H7 (cell line): ENCODE measurements at regions not wholly inside any gene's neighbourhood (a gene's known extent, or its start where the extent isn't known, plus 50 kb on each side); places are given as distances from the start of the nearest gene placed in this dataset.

ENCODE experiments used
- DNase-seq: peaks from one replicate; pipeline ENCODE4 v3.0.0; 2012
- H3K27me3 ChIP-seq: 2 replicates; pipeline ENCODE4 v1.6.0; 2011; ENCODE audit warnings: mild to moderate bottlenecking, low read length; ENCODE audit not compliant: control insufficient read depth, insufficient read depth
- H3K36me3 ChIP-seq: replicated peaks from 2 replicates; pipeline ENCODE4 v1.5.1; 2011; ENCODE audit warnings: low read length; ENCODE audit not compliant: control insufficient read depth, insufficient read depth
- H3K4me3 ChIP-seq: 2 replicates; pipeline ENCODE4 v1.5.1; 2011; ENCODE audit warnings: low read depth, mild to moderate bottlenecking, control low read depth, low read length, moderate library complexity; ENCODE audit not compliant: insufficient read depth

GRCh38 chr10:77716458-77717317 lies 79.1 kb upstream of the KCNMA1 start:
- no peak overlapping the region for H3K4me3 ChIP-seq
- H3K36me3 ChIP-seq = no peaks in the 10 kb centered on the region
- no peak for DNase-seq
- no peaks in the 10 kb centered on the region for H3K27me3 ChIP-seq

GRCh38 chr10:77715536-77715935 lies 77.9 kb upstream of the KCNMA1 start:
- Histone ChIP-seq H3K4me3 (no peak overlapping the region), H3K36me3 (no peaks in the 10 kb centered on the region), H3K27me3 (peaks cover 5% of the 10 kb centered on the region)
- DNase-seq = no peak

- DNase-seq = no peak
- Histone ChIP-seq H3K36me3 (no peaks in the 10 kb centered on the region), H3K4me3 (no peak overlapping the region), H3K27me3 (peaks cover 7% of the 10 kb centered on the region)
Observed at GRCh38 chr10:77715088-77715487, 77.5 kb upstream of the KCNMA1 start.

- Histone ChIP-seq H3K4me3 (no peak overlapping the region), H3K36me3 (no peaks in the 10 kb centered on the region)
- DNase-seq = no peak
Observed at GRCh38 chr10:77713521-77714280, 76.1 kb upstream of the KCNMA1 start.

GRCh38 chr10:77712207-77712606 lies 74.6 kb upstream of the KCNMA1 start:
- H3K4me3 ChIP-seq = no peak overlapping the region
- H3K27me3 ChIP-seq = peaks cover 7% of the 10 kb centered on the region
- no peak for DNase-seq
- no peaks in the 10 kb centered on the region for H3K36me3 ChIP-seq

More at GRCh38 chr10:77713521-77714280, 76.1 kb upstream of the KCNMA1 start:
- peaks cover 7% of the 10 kb centered on the region for H3K27me3 ChIP-seq

GRCh38 chr10:77711683-77712049 lies 74.1 kb upstream of the KCNMA1 start:
- no peak for DNase-seq
- Histone ChIP-seq H3K27me3 (peaks cover 7% of the 10 kb centered on the region), H3K4me3 (no peak overlapping the region), H3K36me3 (no peaks in the 10 kb centered on the region)

- Histone ChIP-seq H3K36me3 (no peaks in the 10 kb centered on the region), H3K4me3 (peak overlapping the region; percentile 43), H3K27me3 (peaks cover 7% of the 10 kb centered on the region)
- DNase-seq = peak; percentile 94
Observed at GRCh38 chr10:77710759-77711682, 73.4 kb upstream of the KCNMA1 start.

- H3K36me3 ChIP-seq = no peaks in the 10 kb centered on the region
- H3K27me3 ChIP-seq = peaks cover 7% of the 10 kb centered on the region
- peak; percentile 68 for DNase-seq
- no peak overlapping the region for H3K4me3 ChIP-seq
Observed at GRCh38 chr10:77710081-77710551, 72.5 kb upstream of the KCNMA1 start.

- Histone ChIP-seq H3K27me3 (peaks cover 7% of the 10 kb centered on the region), H3K36me3 (no peaks in the 10 kb centered on the region), H3K4me3 (no peak overlapping the region)
- DNase-seq = no peak
Observed at GRCh38 chr10:77707570-77707969, 70.0 kb upstream of the KCNMA1 start.

- no peaks in the 10 kb centered on the region for H3K36me3 ChIP-seq
- DNase-seq = no peak
- no peaks in the 10 kb centered on the region for H3K27me3 ChIP-seq
- H3K4me3 ChIP-seq = no peak overlapping the region
Observed at GRCh38 chr10:77702166-77702565, 64.6 kb upstream of the KCNMA1 start.

GRCh38 chr10:77700086-77700485 lies 62.5 kb upstream of the KCNMA1 start:
- H3K4me3 ChIP-seq = no peak overlapping the region
- no peaks in the 10 kb centered on the region for H3K27me3 ChIP-seq
- DNase-seq = no peak
- no peaks in the 10 kb centered on the region for H3K36me3 ChIP-seq

GRCh38 chr10:77699080-77699645 lies 61.6 kb upstream of the KCNMA1 start:
- no peak for DNase-seq
- no peaks in the 10 kb centered on the region for H3K36me3 ChIP-seq
- no peaks in the 10 kb centered on the region for H3K27me3 ChIP-seq
- no peak overlapping the region for H3K4me3 ChIP-seq

GRCh38 chr10:77698267-77698931 lies 60.8 kb upstream of the KCNMA1 start:
- H3K36me3 ChIP-seq = no peaks in the 10 kb centered on the region
- no peaks in the 10 kb centered on the region for H3K27me3 ChIP-seq
- no peak overlapping the region for H3K4me3 ChIP-seq
- no peak for DNase-seq
